Right kidney (tissue), 1 donor: ENCODE measurements at regions not wholly inside any gene's neighbourhood (a gene's known extent, or its start where the extent isn't known, plus 50 kb on each side); places are given as distances from the start of the nearest gene placed in this dataset.
"Not testable (repeated sequence)": the region's sequence is repeated elsewhere in the genome, so short reads cannot be mapped to it uniquely, and the experiment has no call there.

Source experiments
- DNase-seq: peaks from one replicate; pipeline ENCODE4 v3.0.0-alpha.2; 2016

DNA sequence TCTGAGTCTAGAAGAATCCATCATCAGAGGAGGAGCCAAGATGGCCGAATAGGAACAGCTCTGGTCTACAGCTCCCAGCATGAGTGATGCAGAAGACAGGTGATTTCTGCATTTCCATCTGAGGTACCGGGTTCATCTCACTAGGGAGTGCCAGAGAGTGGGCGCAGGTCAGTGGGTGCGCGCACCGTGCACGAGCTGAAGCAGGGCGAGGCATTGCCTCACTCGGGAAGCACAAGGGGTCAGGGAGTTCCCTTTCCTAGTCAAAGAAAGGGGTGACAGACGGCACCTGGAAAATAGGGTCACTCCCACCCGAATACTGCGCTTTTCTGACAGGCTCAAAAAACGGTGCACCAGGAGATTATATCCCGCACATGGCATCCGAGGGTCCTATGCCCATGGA lies 837.5 kb downstream of the TAF11L14 start:
- not testable (repeated sequence) for DNase-seq

DNA sequence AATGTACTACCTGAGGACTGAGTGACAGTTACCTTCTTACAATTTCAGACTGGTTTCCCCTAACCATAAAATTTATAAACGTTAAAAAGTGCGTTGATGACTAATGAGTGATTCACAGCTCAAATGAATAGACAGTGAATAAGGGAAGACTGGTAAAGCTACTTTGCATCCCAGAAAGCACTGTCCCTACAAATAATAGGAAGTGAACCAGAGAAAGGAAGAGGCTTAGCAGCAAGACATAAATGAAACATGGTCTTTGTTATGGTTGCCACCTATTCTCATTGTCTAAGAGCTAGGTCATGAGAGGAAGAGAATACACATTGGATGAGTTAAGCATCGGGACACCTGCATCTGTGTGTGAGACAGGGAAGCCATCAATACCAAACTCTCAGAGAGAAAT lies 849.2 kb downstream of the TAF11L14 start:
- DNase-seq: no peak

DNA sequence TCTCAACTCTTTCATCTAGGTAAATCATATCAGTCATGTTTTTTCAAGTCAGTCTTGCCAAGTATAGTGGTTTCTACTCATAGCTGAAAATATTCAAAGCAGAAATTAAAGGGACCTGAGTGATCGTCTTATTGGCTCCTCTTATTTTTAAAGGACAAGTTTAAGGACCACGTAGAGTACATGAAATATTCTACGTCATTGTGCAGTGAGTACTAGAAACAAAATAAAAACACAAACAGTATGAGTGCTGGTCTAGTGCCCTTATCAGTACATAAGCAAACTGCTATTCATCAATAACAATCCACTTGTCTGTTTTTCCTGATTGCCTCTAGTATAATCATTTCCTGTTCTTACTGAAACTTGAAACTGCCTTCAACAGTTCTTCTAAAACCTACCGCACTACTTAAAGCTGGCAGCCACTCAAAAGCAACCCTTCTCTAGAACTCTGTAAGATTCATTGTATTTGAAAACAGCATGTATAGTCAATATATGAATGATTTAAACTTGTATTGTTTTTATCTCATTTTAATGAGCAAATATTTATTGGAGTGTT lies 853.7 kb downstream of the TAF11L14 start:
- no peak for DNase-seq

DNA sequence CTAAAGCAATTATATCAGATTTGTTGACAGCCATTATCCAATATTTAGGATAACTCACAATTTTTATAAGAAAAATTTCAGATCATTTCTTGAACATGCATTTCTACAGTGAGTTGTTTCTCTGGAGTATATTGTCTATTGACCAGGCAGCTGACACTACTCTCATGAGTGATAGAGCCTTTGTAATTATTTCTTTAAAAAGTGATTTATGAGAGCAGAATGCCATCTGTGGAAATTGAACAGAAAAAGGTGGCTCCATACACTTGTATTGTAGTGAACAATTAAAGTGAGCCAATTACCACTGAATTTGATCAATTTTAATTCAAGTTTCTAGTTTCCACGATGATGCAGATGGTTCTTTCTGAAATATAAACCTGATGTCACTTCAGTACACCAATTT lies 855.4 kb downstream of the TAF11L14 start:
- no peak for DNase-seq

DNA sequence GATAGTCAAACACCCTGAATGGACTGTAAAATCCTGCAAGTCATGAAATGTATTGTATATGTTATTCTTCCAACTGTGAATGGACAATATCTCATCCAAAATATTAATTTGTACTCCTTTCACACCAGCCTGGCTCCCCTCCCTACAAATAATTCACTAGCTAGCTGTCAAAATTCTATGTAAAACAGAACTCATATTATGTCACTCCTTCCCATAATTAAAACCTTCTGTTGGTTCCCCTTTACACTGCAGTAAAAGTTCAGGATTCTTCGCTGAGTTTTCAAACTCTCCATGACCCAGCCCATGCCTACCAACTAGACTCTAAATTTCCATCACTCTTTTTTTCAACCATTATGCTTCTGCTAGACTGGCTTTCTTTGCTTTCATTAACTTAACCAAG lies 857.1 kb downstream of the TAF11L14 start:
- DNase-seq: no peak

DNA sequence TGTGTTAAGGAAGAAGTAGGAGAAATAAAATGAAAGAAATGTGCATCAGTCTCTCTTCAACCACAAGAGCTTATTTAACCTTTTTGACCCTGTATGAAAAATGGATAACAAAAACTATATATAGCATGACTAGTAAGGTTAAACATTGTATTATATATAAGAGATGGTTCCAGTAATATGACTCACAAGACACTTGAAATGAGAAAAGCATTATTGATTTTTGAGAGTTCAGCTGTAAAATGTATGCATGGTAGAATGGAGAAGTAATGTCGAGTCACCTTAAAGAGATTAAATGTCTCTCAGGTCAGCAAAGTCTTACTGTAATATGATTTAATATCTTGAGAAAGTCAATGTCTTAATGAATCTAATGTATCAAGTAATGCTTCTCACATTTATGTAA lies 860.9 kb downstream of the TAF11L14 start:
- DNase-seq: no peak

DNA sequence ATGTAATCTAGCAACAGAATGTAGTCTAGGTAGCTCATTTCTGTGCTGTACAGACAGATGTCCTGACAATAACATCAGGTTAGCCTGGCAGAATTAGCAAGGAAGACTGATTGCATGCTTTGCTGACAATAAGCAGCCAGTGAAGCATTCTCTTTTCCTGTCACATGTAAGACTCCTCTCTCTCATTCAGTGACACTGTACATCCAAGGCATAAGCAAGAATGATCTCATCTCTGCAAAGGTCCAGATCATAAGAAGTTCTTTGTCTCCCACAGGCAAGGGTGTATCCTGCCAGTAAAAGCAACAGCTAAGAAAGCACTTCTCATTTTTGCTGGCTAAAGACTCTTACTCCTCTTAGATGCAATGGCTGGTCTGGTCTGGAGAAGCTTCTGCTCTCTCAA lies 861.8 kb downstream of the TAF11L14 start:
- no peak for DNase-seq

DNA sequence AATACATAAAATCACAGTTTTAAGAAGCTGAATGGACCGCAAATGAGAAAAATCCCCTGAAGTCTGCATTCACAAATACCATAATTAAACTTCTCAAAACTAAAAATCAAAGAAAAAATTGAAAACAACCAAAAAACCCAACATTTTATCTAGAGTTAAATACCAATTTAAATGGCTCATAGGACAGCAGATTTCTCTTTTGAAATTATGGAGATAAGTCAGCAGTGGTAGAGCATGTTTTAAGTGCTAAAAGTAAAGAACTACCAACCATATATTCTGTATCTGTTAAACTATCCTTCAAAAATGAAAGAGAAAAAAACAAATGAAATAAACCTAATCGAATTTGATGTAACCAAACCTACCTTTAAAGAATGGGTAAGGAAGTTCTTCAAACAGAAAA lies 862.8 kb downstream of the TAF11L14 start:
- DNase-seq: no peak

DNA sequence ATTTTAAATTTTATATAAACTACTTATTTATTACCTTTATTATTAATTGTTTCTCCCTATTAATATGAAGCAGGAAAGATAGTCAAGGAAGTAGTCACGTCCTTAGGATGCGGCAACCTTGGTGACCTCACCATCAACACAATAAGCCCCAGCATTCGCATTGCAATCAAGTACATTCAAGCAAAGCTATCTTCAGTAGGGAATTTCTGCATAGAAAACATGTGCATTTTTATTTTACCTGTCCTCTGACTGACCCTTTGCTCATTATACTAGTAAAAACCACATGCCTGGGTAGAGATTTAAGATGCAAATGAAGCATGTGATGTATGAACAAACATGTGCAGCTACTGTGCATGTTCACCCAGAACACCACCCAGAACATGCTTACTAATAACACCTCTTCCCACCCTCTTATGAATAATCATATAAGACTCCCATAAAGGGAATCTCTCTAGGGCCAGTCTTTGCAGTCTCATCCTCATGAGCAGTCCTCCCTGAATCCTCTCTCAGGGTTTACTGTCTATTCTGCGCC lies 869.6 kb downstream of the TAF11L14 start:
- no peak for DNase-seq

DNA sequence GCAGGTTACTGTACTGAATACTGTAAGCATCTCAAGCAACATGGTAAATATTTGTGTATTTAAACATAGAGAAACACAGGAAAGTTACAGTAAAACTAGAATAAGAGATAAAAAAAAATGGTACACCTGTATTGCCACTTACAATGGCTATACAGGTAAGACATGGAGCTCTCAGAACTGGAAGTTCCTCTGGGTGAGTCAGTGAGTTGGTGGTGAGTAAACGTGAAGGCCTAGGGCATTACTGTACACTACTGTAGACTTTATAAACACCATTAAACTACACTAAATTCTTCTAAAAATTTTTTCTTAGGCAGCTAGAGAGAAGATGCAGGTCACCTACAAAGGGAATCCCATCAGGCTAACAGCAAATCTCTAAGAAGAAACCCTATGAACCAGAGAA lies 872.9 kb downstream of the TAF11L14 start:
- no peak for DNase-seq

DNA sequence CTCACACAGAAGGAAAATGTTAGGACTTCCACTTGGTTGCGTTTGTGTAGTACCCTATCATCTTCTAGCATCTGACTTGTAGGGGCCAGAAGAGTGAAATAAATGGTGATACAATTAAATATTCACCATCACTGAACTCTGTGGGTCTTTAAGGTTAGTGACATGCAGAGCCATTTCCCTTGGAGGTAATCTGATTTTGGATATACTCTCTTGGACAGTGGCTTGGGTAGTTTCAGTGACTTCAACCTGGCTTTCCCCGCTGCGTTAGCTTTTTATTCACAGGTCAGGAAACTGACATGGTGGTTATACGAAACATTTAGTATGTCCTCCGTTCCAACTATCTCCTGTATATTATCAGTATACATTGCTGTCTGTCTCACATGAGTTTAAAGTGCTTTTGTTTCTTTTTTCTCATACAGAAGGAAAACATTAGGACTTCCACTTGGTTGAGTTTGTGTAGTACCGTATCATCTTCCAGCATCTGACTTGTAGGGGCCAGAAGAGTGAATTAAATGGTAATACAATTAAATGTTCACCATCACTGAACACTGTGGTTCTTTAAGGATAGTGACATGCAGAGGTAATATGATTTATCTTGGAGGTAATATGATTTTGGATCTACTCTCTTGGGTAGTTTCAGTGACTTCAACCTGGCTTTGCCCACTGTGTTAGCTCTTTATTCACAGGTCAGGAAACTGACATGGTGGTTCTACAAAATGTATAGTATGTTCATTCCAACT lies 883.6 kb downstream of the TAF11L14 start:
- DNase-seq: no peak

DNA sequence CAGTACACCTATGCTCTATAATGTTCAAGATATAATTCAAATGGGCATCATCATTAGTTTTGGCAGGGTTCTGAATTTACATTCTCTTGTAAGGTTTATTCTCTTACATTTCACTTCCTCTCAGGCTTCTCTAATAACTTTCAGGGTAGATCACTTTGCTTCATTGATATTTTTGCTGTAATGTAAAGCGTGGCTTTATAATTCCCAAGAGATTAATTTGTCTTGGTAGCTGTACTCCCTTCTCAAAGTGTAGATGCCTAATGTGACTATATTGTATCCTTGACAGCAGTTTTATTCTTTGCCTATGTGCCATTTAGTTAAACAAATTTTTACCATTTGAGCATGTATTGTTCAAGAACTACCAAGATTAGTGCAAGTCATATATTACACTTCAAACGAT lies 889.1 kb downstream of the TAF11L14 start:
- no peak for DNase-seq

DNA sequence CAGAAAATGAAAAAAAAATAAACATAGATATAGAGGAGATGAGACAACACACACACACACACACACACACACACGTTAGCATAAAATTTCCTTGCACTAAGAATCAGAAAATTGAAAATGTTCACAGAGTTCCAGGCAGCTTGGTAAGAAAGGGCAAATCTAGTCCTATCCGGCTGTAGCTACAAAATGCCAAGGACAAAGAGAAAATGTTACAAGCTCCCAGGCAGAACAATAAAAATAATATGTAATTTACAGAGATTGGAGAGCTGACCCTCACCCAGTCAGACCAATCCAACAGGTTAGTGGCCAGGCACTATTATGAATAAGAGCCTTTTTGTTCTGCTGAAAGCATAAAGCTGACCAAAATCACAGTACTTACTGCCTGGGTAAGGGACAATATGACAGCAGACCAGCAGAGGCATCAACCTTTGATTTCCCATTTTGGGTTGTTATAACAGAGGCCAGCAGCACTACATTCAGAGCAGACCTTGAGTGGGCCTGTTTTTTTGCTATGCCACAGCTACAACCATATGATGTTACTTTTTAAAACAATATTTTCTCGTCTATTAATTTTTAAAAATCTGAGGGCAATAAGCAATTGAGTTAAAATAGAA lies 892.6 kb downstream of the TAF11L14 start:
- no peak for DNase-seq

DNA sequence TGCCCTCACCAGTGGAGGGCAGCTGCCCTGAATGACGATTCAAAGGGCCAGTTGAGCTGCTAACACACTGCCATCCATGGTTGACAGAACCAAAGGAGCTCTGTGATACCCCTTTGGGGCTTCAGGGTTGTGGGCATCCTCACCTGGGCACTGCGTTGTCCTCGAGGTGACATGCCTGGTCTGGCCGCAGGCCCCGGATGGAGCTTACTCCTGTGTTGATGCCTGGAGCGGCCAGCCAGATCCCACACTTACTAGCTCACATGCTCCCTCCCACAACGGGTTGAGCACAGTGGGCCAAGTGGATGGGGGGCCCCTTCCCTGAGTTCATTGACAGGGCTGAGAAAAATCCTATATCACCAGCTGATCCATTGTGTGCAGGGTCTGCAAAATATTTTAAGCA lies 898.9 kb downstream of the TAF11L14 start:
- no peak for DNase-seq

DNA sequence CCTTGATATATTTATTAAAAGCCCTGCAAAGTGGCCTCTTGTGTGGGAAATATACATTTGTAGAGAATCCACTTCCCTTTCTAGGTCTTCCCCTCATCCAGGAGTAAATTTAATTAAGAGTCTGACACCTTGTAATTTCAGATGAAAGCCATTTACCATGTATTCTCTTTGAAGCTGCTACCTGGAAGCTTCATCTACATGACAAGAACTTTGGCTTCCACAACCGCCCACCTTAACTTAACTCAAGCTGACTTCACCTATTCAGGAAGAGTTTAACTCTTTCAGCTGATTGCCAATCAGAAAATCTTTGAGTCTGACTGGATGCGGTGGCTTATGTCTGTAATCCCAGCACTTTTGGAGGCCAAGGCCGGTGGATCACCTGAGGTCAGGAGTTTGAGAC lies 899.9 kb downstream of the TAF11L14 start:
- DNase-seq: no peak

DNA sequence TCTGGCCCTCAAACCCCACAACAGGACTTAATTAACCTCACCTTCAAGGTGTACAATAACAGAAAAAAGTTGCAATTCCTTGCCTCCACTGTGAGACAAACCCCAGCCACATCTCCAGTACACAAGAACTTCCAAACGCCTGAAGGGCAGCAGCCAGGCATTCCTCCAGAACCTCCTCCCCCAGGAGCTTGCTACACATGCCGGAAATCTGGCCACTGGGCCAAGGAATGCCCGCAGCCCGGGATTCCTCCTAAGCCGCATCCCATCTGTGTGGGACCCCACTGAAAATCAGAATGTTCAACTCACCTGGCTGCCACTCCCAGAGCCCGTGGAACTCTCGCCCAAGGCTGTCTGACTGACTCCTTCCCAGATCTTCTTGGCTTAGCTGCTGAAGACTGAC lies 901.5 kb downstream of the TAF11L14 start:
- DNase-seq: not testable (repeated sequence)

DNA sequence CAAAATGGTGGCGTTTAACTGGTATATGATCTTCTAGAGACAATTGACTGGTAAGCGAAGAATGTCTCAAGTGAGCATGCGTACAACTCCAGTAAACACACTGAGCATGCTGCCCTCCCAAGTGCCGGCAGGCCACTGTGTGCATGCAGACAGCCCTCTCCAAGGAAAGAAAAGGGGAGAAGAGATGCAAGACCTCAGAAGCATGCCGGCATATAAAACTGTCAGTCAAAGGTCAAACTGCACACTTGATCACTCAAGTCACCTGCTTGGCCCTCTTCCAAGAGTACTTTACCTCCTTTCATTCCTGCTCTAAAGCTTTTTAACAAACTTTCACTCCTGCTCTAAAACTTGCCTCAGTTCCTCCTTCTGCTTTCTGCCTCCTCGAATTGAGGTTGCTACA lies 910.2 kb downstream of the TAF11L14 start:
- no peak for DNase-seq

DNA sequence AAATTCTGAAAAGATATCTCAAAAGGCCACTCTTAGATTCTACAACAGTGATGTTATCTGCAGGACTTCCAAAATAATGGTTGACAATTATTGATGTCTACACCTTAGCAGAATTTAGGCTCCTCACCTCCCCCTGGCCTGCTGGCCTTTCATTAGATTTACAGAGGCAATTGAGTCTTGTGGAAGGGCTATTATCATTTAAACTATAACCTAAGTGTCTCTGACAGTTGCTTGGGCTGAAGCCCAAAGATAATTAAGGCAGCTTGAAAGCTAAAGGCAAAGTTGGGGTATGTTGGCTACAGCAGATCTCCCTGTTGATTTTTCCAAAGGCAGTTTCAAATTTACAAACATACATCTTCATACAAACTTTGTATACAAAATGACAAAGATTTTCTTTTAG lies 912.3 kb downstream of the TAF11L14 start:
- no peak for DNase-seq

DNA sequence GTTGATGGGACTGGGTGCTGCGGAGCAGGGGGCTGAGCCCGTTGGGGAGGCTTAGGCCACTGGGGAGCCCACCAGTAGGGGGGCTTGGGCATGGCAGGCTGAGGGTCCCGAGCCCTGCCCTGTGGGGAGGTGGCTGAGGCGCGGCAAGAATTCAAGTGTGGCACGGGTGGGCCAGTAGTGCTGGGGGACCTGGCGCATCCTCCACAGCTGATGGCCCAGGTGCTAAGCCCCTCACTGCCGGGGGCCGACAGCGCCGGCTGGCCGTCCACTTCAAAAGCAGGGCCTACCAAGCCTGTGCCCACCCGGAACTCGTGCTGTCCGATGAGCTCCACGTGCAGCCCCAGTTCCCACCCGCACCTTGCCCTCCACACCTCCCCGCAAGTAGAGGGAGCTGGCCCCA lies 917.5 kb downstream of the TAF11L14 start:
- DNase-seq: no peak

DNA sequence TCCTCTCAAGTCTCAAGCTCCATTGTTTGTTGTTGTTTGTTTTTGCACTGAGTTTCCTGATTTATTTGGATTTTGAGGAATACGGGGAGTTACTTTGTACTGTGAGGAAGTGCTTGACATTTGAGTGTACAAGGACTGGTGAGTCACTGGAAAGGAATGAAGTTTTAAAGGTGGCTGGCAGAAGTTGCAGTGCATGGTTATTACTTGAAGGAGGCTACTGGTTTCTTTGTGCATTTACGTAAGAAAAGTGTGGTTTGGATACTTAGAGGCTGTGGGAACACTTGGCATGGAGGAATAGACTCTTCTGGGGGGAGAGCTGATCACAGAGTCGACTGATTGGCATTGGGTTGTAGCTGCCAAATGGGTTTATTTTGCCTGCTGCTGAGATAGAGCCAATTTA lies 919.0 kb downstream of the TAF11L14 start:
- no peak for DNase-seq

DNA sequence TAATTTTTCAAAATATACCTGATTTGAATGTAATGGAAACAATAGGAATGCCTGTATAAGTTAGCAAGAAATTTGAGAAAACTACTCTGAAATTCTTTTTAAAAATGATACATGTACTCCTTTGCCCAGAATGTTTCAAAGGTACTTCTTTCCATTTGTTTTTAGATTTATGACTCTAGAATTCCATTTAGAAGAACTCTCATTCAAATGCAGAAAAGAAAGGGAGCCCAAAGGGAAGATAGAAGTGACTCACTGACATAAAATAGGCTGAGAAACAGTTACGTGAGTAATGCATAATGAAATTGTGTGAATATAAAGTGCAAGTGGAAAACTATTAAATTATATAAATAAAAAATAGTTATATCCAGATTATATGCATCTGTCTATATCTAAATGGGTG lies 926.3 kb downstream of the TAF11L14 start:
- no peak for DNase-seq

DNA sequence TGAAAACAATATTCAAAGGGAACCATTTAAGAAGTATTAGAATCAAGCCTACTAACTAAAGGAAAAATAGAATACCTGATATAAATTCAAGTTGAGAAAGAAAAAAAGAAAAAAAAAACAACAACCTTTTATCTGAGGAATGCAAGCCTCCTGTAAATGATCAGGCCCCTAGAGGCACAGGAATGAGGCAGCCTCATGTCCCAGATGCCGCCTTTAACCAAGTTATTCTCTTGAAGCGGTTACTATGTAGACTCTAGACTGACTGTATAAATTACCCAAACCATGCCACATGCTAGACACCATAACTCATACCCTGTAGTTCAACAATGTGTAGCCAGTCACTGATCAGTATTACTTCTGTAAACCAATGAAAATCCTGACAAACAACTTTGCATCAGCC lies 929.6 kb downstream of the TAF11L14 start:
- DNase-seq: no peak

DNA sequence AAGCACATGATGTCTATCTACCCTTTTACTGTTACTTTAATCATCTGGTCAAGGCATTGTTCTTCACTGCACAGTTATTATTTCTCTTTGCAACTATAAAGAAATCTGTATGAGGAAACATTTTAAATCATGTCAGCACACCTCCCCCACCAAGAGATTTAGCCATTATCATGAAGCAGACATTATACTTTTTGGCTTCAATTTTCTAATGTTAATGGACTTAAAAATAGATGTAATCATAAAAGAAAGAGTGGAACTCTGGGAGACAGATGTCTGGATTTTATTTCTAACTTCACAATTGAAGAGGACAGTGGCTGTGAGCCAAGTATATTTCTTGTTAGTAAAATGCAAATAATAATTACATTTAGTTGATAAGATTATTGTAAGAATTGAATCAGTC lies 932.4 kb downstream of the TAF11L14 start:
- no peak for DNase-seq

DNA sequence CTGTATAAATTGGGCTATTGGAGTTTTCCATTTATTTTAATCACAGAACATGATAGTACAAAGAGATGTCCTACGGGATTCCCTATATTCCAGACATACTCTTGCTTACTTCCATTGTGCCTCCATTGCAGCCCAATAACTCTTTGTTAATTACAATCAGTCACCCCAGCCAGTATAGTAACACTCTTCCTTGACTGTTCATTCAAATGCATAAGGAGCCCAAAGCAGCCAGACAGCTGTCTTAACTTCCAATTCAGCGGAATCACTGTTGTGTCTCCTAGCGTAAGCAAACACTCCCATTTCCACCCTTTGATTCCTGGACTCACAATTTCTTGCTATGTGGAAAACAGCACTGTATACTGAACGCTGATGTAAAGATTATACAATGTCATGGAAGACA lies 942.3 kb downstream of the TAF11L14 start:
- no peak for DNase-seq
